ENCODE measurements at regions not wholly inside any gene's neighbourhood (a gene's known extent, or its start where the extent isn't known, plus 50 kb on each side); places are given as distances from the start of the nearest gene placed in this dataset.

DNA sequence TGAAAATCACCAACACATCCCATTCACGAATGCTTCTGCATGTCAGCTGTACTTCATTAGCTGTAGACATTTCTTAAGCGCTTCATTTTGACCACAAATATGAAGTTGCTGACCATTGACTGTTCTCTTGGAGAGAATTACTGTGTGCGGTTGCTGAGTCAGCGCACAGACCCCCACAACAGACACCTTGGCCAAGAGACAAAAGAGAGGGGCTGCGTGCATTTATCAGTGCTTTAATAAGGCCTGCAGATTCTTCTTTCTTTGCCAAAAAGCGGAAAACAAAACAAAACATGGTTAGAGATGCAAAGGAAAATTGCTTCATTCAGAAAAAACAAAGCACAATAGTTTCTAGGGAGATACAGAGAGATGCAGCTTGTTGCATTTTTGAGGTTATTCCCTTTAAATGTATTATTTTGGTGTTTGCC is 174.7 kb downstream of the ACKR3 start:
- DNase-seq (ENCODE audit: low read depth in 1 of 2, low spot score in 1 of 2): no peak

DNA sequence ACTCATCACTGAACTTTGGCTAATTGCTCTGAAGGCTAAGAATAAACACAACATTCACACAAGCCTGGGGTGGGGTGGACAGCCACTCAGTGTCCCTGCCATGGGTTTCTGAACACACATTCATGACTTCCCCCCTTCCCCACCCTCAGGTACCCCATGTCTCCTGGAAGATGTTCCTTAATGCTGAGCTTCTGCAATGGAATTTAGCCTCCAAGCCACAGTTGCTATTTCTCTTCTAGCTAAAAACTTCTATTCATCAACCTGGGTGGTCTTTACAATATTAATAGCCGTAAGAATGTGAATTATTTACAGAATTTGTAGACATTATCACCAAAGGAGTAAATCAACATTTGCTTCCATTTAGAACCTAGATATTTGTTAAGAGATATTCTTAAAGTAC is 175.1 kb downstream of the ACKR3 start:
- DNase-seq (ENCODE audit: low read depth in 1 of 2, low spot score in 1 of 2): no peak

- no peak for DNase-seq (ENCODE audit: low read depth in 1 of 2, low spot score in 1 of 2)
These were observed 176.0 kb downstream of the ACKR3 start for GRCh38 chr2:236745420-236746210.

DNA sequence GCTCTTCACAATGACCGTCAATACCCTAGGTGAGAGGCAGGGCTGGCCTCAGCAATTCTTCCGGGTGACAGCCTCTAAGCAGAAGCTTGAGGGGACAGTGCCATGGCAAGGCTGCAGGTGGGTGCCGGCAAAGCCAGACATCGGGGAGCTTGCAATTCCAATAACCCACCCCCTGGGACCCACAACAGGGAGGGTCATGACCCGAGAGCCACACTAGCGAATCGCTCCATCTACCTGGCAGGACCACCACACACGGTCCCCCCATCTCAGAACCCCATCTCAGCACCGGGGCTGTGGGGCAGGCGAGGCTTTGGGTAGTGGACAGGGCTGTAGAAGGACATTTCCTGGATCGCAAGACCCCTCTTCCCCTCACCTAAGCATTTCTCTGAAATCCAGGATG is 177.2 kb downstream of the ACKR3 start:
- no peak for DNase-seq (ENCODE audit: low read depth in 1 of 2, low spot score in 1 of 2)

DNA sequence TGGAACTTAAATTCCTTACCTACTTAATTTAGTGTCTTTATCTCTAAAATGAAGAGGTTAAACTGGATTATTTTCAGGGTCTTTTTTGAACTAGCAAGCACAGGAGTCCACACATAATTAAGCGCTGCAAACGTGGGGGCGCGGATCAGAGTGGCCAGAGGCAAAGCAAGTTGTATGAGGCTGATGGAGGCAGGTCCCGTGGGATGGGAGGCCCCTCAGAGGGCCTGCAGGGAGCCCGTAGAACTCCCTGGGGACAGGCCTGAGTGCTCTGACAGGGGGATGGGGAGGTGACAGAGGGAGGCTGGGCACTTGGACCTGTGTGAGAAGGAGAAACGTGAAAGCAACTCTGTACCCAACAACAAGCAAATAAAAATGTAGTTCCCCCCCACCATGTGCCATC is 177.8 kb downstream of the ACKR3 start:
- no peak for DNase-seq (ENCODE audit: low read depth in 1 of 2, low spot score in 1 of 2)

DNA sequence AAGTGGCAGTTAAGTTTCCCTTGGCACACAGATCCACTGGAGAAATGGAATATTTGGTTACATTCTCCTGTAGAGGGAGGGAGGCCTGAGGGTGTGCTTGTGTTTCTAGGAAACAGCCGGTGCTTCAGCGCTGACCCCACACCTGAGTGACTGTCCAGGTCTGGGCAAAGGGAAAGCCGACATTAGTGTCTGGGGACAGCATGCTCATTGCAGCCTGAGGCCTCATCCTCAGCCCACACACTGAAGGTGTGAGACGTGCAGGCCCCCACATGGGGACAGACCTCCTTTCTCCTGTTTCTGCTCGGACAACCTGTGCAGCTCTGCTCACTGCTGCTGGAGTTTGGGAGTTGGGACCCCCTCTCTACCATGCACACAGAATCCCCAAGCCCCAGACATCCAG is 178.3 kb downstream of the ACKR3 start:
- no peak for DNase-seq (ENCODE audit: low read depth in 1 of 2, low spot score in 1 of 2)

- DNase-seq (ENCODE audit: low read depth in 1 of 2, low spot score in 1 of 2): no peak
These were observed 178.8 kb downstream of the ACKR3 start for GRCh38 chr2:236748385-236748784.

DNA sequence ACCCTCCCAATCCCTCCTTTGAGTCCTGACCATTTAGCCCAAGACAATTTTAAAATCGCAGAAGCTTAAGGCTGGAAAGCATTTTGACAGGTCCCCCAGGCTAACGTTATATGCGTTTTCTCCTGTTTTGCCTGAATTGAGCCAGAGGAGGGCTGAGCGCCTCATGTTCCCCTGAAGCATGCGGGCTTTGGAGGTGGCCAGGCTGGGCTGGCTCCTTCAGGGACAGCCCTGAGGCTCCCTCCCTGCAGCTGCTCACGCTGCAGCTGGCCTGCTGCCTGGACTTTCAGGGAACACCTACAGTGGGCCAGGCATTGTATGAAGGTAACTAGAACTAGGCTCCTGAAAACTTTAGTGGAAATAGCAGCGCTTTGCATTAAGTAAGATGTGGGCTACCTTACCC is 179.2 kb downstream of the ACKR3 start:
- no peak for DNase-seq (ENCODE audit: low read depth in 1 of 2, low spot score in 1 of 2)

DNA sequence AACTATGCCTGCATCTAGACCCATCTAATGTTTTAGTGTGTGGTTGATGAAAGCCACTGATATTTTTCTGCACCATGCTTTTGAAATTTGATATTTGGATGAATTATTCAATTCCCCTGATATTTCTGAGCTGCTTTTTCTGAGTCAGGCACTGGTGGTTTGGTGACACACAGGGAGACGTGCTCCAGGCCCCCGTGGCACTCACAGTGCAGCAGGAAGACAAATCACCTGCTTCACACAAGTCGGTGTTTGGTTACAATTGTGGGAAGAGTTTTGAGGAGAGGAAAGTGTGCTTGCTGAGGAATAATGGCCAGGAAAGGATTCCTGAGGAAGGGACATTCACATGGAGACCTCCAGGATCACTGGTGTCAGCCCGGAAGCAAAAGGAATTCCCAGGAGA is 179.7 kb downstream of the ACKR3 start:
- DNase-seq (ENCODE audit: low read depth in 1 of 2, low spot score in 1 of 2): no peak

DNA sequence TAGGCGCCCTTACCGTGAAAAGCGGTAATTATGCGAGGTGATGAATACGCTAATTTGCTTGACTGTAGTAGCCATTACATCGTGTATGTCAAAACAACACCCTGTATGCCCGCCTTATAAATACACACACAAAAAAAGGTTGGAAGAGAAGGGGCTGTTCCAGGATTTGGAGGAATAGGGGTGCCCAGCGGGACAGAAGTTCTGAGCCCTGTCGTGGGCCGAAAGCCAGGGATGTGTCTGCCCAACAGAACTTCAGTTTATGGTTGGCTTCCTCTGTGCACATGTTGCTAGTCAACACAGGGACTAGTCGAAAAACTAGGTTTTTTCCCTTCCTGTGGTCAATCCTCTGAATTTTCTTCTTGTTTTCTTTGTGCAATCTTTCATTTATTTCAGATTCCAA is 182.5 kb downstream of the ACKR3 start:
- no peak for DNase-seq (ENCODE audit: low read depth in 1 of 2, low spot score in 1 of 2)

- no peak for DNase-seq (ENCODE audit: low read depth in 1 of 2, low spot score in 1 of 2)
These were observed 184.1 kb downstream of the ACKR3 start for GRCh38 chr2:236753606-236754270.

DNA sequence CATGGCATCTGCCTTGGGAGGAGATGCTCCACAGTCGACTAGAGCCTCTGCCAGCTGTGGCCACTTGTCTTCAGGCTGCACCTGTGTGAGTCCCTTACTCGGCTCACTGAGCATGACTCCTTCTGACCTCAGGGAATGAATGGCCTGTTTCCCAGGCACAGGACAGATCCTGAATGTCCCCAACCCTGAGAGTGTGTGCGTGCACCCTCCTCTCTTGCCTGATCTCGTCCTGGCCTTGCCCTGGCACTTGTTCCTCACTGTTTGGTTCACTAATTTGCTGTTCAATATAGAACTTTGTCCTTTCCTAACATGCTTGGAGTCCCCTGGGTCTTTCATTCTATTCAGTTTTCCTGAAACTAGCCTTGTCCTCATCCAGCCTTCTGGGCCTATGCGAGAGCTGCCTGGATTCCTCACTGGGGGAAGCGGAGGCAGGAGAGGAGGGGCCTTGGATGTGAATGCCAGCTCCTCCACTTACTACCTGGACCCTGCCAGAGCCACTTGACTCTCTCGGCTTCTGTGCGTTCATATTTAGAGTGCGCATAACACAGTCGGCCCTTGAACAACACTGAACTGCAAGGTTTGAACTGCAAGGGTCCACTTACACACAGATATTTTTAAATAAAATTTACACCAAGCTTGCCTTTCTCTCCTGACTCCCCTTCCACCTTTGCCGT is 184.8 kb downstream of the ACKR3 start:
- no peak for DNase-seq (ENCODE audit: low read depth in 1 of 2, low spot score in 1 of 2)

- no peak for DNase-seq (ENCODE audit: low read depth in 1 of 2, low spot score in 1 of 2)
These were observed 185.7 kb downstream of the ACKR3 start for GRCh38 chr2:236755278-236755840.

GRCh38 chr2:236758406-236758805 is 188.8 kb downstream of the ACKR3 start:
- DNase-seq (ENCODE audit: low read depth in 1 of 2, low spot score in 1 of 2): no peak

DNA sequence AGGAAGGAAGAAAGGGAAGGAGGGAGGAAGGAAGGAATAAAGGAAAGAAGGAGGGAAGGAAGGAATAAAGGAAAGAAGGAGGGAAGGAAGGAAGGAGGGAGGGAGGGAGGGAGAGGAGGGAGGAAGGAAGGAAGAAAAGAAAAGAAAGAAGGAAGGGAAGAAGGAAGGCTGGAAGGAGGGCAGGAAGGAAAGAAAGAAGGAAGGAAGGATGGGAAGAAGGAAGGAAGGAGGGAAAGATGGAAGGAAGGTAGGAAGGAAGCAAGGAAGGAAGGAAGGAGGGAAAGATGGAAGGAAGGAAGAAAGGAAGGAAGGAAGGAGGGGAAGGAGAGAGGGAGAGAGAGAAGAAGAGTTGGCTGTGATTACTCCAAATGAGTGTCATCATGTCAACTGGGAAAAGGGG is 190.6 kb downstream of the ACKR3 start:
- no peak for DNase-seq (ENCODE audit: low read depth in 1 of 2, low spot score in 1 of 2)

- no peak for DNase-seq (ENCODE audit: low read depth in 1 of 2, low spot score in 1 of 2)
These were observed 191.7 kb downstream of the ACKR3 start for GRCh38 chr2:236761358-236761757.

- DNase-seq (ENCODE audit: low read depth in 1 of 2, low spot score in 1 of 2): no peak
These were observed 193.0 kb downstream of the ACKR3 start for GRCh38 chr2:236762628-236763027.

DNA sequence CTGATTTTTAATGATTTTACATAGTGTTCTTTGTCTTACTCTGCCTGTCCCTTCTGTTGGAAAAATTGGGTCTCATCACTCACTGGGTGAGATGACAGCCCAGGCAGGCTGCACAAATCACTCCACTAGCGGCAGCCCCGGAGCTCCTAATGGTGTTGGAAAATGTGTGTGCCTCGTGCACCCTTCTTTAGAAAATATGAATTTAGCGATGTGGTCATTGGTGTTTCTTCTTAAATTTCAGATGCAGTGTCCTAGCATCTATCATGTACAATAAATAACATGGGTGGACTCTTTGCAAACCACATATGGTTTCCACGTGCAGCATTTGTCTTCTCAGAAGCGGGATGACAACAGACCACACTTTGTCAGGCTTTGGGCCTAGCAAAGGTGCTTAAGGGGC is 194.2 kb downstream of the ACKR3 start:
- no peak for DNase-seq (ENCODE audit: low read depth in 1 of 2, low spot score in 1 of 2)

DNA sequence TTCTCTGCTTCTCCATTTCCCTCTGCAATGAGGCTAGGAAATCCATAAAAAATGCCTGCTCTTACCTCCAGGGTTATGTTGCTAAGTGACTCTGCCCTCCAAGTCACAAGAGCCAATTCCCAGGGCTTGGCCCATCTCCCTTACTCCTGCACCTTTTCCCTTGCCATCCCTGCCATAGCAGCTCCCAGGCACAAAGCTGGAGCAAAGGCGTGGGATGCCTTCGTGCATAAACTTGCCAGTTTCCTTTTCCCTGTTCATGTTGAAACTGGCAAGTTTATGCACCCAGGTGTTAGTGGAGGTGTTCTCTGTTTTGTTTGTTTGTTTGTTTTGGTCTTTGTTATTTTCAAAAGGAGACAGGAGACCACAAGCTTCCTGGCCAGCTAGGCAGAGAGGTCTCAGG is 195.1 kb downstream of the ACKR3 start:
- no peak for DNase-seq (ENCODE audit: low read depth in 1 of 2, low spot score in 1 of 2)

DNA sequence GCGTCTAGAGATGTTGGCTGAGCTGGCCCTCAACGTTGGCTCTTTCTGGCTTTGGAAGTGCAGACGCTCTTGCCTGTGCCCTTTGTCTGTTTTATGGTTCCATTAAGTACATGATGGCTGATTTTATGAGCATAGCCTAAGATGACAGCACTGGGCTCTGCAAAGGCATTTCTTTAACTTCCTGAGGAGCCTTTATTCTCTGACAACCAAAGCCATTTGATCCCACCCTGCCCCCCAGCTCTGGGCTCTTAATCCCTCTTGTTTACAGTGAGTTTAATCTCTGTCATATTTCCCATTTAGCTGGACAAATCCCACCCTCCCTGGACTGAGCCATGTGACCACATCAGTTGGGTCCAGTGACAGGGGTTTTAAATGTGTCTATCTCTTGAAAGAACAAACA is 195.9 kb downstream of the ACKR3 start:
- no peak for DNase-seq (ENCODE audit: low read depth in 1 of 2, low spot score in 1 of 2)

DNA sequence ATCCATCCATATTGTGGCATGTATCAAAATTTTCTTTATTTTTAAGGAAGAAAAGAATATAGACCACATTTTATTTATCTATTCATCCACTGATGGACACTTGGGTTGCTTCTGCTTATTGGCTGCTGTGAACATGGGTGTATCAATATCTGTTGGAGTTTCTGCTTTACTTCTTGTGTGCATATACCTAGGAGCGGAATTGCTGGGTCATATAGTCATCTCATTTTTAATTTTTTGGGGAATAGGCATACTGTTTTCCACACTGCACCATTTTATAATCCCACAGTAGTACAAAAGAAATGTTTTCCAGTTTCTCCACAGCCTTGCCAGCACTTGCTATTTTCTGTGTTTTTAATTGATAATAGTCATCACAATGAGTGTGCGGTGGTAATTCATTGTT is 197.2 kb downstream of the ACKR3 start:
- no peak for DNase-seq (ENCODE audit: low read depth in 1 of 2, low spot score in 1 of 2)

- DNase-seq (ENCODE audit: low read depth in 1 of 2, low spot score in 1 of 2): no peak
These were observed 198.3 kb downstream of the ACKR3 start for GRCh38 chr2:236767941-236768340.

All from stimulated activated CD4-positive, alpha-beta T cell treated with anti-CD3 and anti-CD28 coated beads, Interleukin-15, amount 100 ng/mL, for 1 hour (primary cell).